Suppressor macrophage treated with lipopolysaccharide for 1 hour (primary cell): ENCODE measurements at regions not wholly inside any gene's neighbourhood (a gene's known extent, or its start where the extent isn't known, plus 50 kb on each side); places are given as distances from the start of the nearest gene placed in this dataset.
A peak's percentile ranks its signal among the peaks of the same experiment; 100 is the strongest.

Source experiments
- DNase-seq, 3 donors: peaks; one replicate each; pipeline ENCODE4 v3.0.0-alpha.2; 2020 to 2022

DNA sequence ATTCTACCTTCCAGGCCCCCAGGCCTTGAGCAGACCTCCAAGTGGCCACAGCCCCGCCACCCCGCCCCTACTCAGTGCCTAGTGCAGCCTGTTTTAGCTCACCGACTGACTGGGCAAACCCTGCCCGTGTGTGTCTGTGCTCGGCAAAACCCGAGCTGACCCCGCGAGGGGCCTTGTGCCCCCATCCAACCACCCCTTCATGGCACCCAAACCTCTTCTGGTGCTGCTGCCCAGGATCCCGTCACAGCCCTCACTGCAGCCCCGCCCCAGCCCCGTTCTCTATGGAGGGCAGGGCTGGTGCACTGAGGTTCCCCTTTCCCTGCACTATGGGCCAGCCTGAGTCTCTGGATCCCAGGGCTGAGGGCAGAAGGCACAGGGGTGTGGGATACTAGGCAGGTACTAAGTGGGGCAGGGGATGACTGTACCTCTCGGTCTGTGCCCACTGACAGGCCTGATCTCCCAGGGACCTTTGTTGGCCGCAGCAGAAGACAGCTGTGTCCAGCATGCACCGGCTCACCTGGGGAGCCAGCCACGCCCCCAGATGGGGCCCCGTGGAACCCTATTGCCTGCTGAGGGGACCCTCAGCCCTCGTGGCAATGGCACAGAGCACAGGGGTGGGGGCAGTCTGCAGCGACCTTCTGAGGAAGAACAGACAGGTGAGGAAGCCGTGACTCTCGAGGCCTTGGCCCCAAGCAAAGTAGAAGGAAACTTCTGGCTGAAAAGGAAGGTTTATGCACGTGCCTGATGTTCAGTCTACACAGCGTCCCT, 69.9 kb upstream of the OTOS start:
- DNase-seq = no peak

DNA sequence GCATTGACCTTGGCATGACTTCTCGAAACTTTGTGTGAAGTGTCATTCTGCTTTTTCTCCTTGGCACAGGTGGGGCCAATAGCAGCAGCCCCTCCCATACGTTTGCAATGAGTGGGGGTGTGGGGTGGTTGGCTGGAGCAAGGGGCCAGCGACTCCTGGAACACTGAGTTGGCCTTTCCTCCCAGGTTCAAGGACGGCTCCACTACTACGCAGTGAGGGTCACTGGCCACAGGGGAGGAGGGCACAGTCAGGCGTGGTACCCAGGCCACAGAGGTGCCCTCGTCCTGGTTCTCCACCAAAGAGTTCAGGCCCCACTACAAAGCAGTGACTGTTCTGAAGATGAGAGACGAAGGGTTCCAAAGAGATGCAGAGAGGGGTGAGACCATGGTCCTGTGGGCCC, 70.6 kb upstream of the OTOS start:
- DNase-seq = no peak

DNA sequence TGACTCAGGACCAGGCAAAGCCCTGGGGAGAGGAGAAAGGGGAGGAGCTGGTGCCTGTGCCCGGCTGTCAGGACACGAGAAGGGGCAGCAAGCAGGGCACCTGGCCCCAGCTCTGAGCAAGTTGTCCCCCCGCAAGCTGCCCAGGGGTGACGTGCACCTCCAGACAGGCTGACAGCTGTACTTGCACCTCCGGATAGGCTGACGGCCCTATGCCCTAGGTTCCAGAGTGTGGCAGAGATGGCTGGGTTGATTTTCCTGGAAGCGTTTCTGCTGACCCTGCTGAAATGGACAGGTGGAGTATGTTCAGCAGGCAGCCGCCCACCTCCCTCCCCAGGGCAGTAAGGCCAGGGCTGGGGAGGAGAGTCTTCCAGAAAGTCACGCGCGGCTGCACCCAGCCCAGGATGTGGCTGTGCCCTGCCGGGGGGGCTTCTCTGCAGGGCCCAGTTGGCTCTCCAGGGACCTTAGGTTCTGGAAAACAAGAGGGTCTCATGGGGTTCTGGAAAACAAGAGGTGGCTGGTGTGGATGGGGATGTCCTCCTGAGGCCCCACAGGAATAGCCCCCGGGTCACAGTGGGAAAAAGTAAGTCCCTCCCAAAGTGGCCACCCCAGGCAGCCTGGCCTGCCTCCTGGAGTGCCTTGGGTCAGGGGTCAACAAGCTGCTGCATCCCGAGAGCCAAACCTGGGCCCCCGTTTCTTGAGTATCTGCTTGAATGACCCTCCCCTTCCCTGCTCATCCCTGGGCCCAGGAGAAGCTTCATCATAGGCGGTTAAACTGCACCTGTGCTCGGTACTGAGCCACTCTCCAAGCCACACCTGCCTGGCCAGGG, 71.4 kb upstream of the OTOS start:
- DNase-seq = no peak

DNA sequence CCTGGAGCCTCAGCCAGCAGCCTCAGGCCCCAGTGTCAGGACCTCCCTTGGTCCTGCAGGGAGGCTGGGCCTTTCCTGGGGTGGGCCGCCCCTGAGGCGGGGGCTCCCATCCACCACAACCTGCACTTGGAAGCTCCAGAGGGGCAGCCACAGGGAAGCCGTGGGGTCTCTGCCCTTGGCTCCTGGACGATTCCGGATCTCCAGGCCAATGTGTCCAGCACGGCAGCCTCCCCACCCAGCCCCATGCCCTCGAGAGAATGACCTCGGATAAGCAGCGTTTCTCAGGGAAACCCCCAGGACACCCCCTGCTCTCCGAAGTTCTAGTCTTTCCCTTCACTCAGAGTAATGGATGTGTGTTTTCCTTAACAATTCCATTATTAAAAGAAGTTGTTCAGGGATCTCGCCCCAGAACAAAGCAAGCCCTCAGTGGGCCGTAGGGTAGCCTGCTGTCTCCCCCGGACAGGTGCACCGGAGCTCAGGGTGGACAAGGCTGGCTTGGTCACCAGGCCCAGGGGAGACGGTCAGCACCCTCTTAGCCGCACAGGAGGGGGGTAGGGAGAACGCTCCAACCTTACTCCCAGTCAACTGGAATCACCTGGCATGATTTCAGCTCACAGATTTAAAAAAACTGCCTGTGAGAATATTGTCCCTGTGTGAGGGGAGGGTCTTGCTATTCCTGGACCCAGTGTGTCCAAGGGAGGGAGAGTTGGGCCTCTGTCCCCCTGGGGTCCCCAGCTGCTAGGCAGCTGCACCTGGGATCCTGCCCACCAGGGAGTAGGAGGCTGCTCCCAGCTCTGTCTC, 72.2 kb upstream of the OTOS start:
- DNase-seq = no peak

DNA sequence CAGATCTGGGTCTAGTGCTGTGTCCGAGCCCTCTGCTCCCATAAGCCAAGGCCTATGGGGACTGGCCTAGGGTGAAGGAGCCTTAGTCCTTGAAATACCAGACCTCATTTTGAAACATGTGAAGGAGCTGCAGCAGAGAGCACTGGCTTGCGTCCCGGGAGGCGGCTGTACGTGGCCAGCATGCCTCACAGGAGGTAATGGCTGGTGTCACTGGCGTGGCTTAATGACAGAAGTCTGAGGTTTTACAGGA, 72.7 kb upstream of the OTOS start:
- no peak for DNase-seq

DNA sequence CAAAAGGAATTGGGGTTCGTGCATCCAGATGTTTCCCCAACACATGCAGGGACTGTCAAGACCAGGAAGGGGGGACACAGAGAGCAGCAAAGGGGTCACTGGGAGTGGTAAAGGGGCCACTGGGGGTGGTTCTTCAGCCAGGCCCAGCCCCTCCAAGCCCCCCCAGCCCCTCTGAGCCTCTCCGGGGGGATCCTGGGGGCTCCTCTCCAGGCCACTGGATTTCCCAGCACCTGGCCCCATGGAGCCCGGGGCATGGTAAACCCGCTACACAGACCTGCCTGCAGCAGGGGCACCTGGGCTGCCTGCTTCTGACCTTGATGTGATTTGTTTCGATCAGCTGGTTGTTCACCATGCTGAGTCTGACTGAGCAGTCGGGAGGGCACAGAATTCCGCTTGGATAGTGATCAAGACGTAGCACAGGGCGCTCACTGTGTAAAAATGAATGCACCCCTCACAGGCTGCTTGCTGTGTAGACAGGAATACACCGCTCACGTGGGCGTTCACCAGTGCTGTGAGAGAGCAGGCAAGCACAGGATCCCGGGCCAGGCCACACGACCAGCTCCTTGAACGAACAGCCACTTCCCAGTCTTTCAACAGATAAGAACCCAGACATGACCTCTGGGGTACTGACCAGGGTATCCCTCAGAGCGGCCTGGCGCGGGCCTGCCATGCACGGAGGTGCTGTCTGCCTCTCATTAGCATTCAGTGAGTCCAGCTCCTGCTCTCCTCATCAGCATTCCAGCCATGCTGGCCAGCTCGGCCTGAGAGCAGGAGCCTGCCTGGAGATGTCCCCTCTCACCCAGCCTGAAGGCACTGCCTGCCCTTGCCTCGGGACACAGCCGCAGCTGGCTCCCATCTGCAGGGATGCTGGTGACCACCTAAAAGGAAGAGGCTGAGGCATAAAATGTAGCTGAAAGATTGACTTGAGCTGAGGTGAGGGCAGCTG, 73.3 kb upstream of the OTOS start:
- DNase-seq = no peak

DNA sequence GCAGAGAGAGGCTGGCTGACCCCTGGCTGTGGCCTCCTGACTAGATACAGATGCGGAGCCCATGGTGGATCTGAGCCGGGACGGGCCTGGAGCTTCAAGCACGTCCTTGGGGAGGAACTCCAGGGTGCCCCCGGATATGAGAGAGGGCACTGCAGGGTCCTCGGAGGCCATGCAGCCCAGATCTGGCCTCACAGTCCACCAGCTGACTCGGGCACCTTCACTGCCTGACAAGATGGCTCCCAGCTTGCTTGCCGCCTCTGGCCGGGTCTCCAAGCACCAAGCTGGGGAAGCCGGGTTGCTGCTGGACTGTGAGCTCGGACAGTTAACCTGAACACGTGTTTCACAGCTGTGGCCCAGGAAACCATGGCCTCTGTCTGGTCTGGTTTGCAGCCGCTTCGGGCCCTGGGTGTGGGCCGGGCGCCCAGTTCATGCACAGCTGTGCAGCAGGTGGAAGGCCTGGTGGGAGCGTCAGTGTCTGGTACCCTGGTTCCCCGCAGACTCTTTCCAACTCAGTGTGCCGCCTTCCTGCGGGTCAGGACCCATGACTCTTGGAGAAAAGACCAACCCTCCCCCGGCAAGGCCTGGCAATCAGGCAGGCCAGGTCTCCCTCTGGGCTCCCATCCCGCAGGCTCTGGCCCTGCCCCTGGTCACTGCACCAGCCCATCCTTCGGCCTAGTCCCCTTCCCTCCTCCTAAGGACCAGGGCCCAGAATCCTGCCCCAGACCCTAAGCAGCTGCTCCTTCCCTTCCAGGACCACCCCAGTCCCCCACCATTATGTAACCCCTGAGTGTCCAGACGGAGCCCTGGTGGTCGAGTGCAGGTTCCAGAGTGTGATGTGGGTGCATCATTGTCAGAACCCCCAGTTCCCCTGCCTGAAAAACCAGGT, 74.6 kb upstream of the OTOS start:
- DNase-seq = no peak

DNA sequence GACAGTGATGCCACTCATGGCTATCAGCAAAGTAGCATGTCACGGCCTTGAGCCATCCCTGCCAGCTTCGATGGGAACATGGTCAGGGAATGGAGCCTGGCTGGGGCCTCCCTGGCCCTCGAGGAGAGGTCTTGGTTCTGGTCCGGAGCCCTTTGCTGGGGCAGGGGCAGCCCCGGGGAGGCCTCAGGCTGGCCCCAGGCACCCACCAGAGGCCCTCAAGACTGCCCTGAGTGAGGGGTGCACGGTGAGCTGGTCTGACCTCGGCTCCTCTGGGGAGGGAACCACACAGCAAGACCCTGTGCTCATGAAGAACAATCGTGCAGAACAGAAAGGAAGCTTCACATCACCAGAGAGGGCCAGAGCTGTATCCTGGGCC, 75.2 kb upstream of the OTOS start:
- DNase-seq = no peak

DNA sequence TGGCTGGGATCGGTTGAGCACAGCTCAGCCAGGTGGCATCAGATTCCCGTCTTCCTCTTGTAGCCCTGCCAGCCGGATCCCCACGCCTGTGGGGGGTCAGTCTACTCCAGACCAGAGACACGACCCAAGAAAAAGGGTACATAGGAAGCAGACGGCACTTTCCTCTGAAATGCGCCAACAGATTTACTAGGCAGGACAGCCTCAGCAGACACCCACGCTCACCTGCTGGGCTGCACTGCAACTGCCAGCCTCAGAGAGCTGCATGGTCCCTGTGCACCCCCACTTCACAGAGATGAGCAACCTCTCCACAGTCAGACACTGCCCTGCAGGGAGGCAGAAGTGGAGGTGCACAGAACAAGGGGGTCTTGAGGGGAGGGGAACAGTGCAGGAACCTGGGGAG, 75.7 kb upstream of the OTOS start:
- DNase-seq = no peak

DNA sequence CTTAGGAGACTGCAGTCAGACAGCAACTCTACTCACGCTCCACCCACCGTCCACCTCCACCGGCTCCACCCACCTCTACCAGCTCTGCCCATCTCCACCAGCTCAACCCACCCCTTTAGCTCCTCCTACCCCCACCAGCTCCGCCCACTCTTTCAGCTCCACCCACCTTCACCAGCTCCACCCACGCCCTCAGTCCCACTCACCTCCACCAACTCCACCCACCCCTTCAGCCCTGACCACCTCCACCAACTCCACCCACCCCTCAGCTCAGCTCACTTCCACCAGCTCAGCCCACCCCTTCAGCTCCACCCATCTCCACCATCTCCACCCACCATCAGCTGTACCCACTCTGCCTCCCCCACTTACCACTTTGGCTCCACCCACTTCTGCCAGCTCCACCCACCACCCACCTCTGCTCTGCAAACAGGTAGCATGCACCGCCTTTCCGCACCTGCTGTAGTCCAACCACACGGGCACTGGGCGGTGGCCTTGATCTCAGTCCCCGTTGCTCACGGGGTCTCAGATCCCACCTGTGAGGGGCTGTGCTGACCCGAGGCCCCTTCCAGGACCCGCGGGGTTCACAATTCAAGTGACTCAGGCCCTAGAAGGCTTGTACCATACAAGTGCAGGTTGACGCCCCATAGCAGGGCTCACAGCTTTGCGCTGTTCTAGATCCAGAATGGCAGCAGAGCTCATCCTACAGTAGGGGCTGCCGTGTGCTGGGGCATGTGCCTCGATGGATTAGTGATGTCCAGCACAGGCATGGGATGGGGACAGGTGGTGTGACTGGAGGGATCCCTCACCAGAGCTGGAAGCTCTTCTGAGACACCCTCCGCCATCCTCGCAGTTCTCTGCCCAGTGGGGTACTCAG, 77.2 kb upstream of the OTOS start:
- DNase-seq = no peak

DNA sequence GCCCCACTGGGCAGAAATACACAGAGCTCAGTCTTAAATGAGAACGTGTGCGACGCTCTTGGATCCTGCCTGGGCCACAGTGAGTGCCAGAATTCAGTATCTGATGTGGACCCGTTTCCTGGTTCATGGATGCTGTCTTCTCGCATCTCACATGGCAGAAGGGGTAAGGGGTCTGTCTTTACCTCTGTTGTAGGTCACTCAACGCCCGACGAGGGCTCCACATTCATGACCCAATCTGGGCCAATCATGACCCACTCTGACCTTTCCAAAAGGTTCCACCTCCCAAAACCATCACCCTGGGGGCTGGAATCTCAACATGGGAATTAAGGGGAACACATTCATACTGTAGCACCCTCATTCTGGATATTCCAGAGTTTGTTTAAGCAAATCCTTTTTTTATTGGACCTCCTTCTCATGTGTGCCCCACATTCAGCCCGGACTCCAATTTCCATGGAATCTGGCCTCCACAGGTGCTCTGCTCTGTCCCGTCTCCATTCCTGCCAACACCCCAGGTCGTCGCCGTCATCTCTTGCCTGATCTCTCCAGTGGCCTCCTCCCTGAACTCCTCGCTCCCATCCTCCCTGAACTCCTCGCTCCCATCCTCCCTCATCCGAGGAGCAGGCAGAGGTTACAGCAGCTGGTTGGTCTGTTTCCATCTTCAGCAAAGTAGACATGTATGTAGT, 78.9 kb upstream of the OTOS start:
- DNase-seq = no peak

DNA sequence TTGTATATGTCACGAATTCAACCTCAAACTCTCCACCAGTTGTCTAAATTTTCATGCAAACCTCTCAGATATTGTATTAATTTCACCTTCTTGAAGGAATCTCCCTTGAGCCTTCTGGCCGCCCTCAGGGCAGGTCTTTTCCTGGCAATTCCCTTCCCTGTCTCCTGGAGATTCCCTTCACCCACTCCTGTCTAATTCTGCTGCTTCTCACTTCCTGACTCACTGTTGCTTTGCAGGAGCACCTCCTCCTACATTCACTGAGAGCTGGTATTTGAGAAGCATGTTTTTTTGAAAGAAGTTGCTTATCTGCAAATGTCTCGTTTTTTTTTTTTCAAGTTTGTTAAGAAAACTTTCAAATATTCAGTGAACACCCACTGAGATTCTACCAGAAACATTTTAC, 79.9 kb upstream of the OTOS start:
- DNase-seq = peak in 1 of 3 donors; percentile 43

DNA sequence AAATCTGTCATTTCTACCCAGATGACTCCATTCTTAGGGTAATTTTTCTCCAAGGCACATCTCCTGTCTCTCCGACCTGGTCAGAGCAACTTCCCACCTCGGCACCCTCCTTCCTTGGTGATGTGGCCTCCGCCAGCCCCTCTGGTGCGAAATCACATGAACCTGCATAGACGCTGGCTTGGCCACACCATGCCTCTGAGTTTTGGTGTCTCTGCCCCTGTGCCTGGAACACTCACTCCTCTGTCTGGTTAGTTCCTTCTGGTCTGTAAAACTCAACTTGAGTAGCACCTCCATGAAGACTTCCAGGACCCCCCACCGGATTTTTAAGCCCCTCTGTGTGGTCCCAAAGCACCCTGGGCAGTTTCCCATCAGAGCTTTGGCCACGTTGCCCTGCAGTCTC, 83.2 kb upstream of the OTOS start:
- DNase-seq = no peak

DNA sequence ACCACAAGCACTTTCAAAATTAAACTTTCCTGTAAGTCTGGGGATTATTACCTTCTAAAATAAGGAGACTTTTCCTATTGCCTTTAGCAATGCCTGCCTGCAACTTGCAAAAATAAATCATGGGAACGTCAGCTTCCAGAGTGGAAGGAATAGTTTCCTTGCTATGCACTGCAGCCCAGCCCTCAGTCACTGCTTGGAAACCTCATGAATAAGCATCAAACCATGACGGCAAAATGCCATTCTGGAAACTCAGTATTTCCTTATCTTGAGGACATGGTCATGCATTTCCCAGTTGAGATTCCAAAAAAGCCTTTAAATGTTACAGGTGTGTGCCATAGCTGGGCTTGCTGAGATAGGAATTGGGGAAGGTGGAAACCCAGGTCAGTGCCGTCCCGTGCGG, 84.2 kb upstream of the OTOS start:
- DNase-seq = no peak

DNA sequence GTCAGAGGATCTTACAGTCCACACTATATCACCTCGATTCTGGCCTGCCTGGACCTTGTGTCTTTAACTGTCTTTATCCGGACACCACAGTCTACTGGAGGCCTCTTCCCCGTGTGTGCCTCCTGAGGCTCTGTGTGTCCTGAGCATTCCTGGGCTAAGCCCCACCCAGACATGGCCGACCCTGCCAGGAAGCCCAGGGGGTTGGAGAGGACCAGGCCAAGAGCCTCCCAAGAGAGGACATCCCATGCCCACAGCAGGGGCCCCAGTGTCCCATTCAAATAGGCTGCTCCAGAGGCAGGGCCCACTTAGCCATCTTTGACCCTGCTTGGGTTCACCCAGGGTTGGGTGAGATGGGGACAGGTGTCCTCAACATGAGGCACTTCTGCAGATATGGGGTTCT, 84.7 kb upstream of the OTOS start:
- no peak for DNase-seq

DNA sequence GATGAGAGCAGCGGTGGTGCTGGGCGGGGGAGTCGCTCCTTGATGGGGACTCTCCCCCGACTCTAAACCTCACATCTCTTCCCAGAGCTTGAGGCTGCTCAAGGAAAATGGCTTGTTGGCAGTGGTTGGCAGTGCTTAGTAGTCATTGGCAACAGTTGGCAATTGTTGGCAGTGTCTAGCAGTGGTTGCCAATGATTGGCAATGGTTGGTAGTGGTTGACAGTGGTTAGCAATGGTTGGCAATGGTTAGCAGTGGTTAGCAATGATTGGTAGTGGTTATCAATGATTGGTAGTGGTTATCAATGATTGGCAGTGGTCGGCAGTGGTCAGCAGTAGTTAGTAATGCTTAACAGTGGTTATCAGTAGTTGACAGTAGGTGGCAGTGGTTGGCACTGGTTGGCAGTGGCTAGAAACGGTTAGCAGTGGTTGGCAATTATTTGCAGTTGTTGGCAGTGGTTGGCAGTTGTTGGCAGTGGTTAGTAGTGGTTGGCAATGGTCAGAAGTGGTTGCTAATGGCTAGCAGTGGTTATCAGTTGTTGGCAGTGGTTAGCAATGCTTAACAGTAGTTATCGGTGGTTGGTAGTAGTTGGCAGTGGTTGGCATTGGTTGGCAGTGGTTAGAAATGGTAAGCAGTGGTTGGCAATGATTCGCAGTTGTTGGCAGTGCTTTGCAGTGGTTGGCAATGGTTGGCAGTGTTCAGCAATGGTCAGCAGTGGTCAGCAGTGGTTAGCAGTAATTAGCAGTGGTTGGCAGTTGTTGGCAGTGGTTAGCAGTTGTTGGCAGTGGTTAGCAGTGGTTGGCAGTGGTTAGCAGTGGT, 85.4 kb upstream of the OTOS start:
- no peak for DNase-seq

DNA sequence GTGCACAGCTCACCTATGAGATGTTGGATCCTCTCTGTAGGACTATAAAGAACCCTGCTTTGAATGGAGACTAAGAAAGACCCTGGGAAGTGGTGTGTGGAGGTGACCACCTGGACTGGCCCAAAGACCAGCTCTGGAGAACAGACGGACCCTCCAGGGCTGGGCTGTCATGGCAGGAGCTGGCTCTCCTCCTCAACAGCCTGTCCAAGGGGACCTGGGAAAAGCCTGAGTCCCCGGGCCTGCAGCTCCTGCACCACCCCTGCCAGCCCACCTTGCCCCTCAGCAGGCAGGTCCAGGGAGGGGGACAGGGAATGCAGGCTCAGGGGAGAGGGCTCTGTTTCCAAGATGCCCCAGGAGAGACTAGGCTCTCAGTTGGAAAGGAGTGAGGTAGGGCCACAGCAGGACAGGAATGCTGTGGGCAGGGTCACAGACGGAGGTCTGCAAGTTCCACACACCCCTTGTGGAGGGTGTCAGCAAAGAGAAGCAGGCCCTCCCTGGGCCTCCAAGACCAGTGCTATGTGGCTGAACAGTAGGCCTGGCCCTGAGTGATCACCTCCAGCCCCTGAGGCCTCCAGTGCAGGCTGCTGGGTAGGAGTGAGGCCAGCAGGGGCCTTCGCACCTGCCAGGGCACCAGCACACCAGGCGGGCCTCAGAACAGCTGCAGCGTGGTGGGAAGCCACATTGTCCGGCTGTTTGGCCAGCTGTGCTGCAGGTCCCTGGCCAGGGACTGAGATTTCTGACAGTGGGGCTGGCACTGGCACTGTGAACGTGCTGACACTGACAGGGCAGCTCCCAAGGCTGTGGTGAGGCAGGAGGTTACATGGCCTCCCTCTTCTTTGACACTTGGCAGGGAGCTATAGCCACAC, 86.4 kb upstream of the OTOS start:
- DNase-seq = no peak
